Ascending aorta (tissue), 2 donors: ENCODE measurements at regions not wholly inside any gene's neighbourhood (a gene's known extent, or its start where the extent isn't known, plus 50 kb on each side); places are given as distances from the start of the nearest gene placed in this dataset.

Experiments used
- DNase-seq, 2 donors: peaks; one replicate each; pipeline ENCODE4 v3.0.0-alpha.2; 2019; ENCODE audit warnings: low spot score in 2 of 2
- H3K27ac ChIP-seq, 2 donors: fragments of 200-600 bp; sonication (generic); one replicate each; pipeline ENCODE4 v1.5.1; 2016 to 2017; ENCODE audit warnings: mild to moderate bottlenecking in 1 of 2
- H3K27me3 ChIP-seq: fragments of 200-600 bp; sonication (generic); one replicate; pipeline ENCODE4 v1.5.1; 2017
- H3K36me3 ChIP-seq, 2 donors: fragments of 200-600 bp; sonication (generic); one replicate each; pipeline ENCODE4 v1.5.1; 2016
- H3K4me1 ChIP-seq, 2 donors: fragments of 200-600 bp; sonication (generic); one replicate each; pipeline ENCODE4 v1.5.1; 2016 to 2017; ENCODE audit warnings: mild to moderate bottlenecking in 1 of 2
- H3K4me3 ChIP-seq, 2 donors: fragments of 200-600 bp; sonication (generic); one replicate each; pipeline ENCODE4 v1.5.1; 2016 to 2017; ENCODE audit warnings: mild to moderate bottlenecking in 1 of 2
- H3K9me3 ChIP-seq, 2 donors: fragments of 200-600 bp; sonication (generic); one replicate each; pipeline ENCODE4 v1.5.1; 2016
- CTCF ChIP-seq, 3 experiments: fragments of 200-600 bp in 2 of 3; fragments of 450-650 bp in 1 of 3; sonication (generic) in 2 of 3; IDR thresholded peaks; one replicate each; pipeline ENCODE4 v1.5.1; 2016 to 2019; ENCODE audit warnings: antibody characterized with exemption in 3 of 3, mild to moderate bottlenecking in 1 of 3, moderate library complexity in 1 of 3
- intact Hi-C: fragments of 100-400 bp; cut with DNase I; formaldehyde crosslinking; loops from one replicate; pipeline ENCODE4 v1.15.1; 2023

GRCh38 chr2:151186011-151186410 is 75.7 kb downstream of the RBM43 start:
- H3K27me3 ChIP-seq = no peaks in the 10 kb centered on the region
- no peaks in the 10 kb centered on the region for H3K9me3 ChIP-seq
- TF ChIP-seq CTCF (IDR thresholded peaks at IDR 0.05) = no peak
- H3K27ac ChIP-seq = no peak overlapping the region
- no peak overlapping the region for H3K4me3 ChIP-seq
- H3K4me1 ChIP-seq = no peaks in the 10 kb centered on the region
- DNase-seq = no peak
- no peaks in the 10 kb centered on the region for H3K36me3 ChIP-seq
- intact Hi-C loops = no loop called here

GRCh38 chr2:151182899-151183809 is 78.5 kb downstream of the RBM43 start:
- H3K4me3 ChIP-seq = no peak overlapping the region
- H3K4me1 ChIP-seq = no peaks in the 10 kb centered on the region
- DNase-seq = no peak
- H3K9me3 ChIP-seq = no peaks in the 10 kb centered on the region
- TF ChIP-seq CTCF (IDR thresholded peaks at IDR 0.05) = no peak
- intact Hi-C loops = no loop called here
- no peaks in the 10 kb centered on the region for H3K27me3 ChIP-seq
- no peak overlapping the region for H3K27ac ChIP-seq
- H3K36me3 ChIP-seq = no peaks in the 10 kb centered on the region

- Histone ChIP-seq H3K4me1 (no peaks in the 10 kb centered on the region), H3K9me3 (no peaks in the 10 kb centered on the region), H3K4me3 (no peak overlapping the region), H3K27ac (no peak overlapping the region), H3K27me3 (no peaks in the 10 kb centered on the region), H3K36me3 (no peaks in the 10 kb centered on the region)
- intact Hi-C loops = no loop called here
- DNase-seq = no peak
- TF ChIP-seq CTCF (IDR thresholded peaks at IDR 0.05) = no peak
These were observed 79.3 kb downstream of the RBM43 start for GRCh38 chr2:151182396-151182795.

GRCh38 chr2:151181524-151181923 is 80.1 kb downstream of the RBM43 start:
- Histone ChIP-seq H3K27ac (no peak overlapping the region), H3K36me3 (no peaks in the 10 kb centered on the region), H3K9me3 (no peaks in the 10 kb centered on the region), H3K27me3 (no peaks in the 10 kb centered on the region), H3K4me3 (no peak overlapping the region), H3K4me1 (no peaks in the 10 kb centered on the region)
- TF ChIP-seq CTCF (IDR thresholded peaks at IDR 0.05) = no peak
- intact Hi-C loops = no loop called here
- no peak for DNase-seq

- TF ChIP-seq CTCF (IDR thresholded peaks at IDR 0.05) = no peak
- H3K36me3 ChIP-seq = no peaks in the 10 kb centered on the region
- H3K27ac ChIP-seq = no peak overlapping the region
- H3K27me3 ChIP-seq = no peaks in the 10 kb centered on the region
- DNase-seq = no peak
- no peaks in the 10 kb centered on the region for H3K9me3 ChIP-seq
- H3K4me1 ChIP-seq = no peaks in the 10 kb centered on the region
- intact Hi-C loops = no loop called here
- H3K4me3 ChIP-seq = no peak overlapping the region
These were observed 81.5 kb downstream of the RBM43 start for GRCh38 chr2:151180123-151180522.
